GM12878 (cell line): ENCODE measurements at regions not wholly inside any gene's neighbourhood (a gene's known extent, or its start where the extent isn't known, plus 50 kb on each side); places are given as distances from the start of the nearest gene placed in this dataset.

ENCODE experiments used
- ATAC-seq: fragments of 200-7000 bp; cut with Tn5 transposase; 3 replicates; pipeline ENCODE4 v1.9.1; 2020; ENCODE audit warnings: mild to moderate bottlenecking, moderate library complexity
- BruUV-seq: library from RNA; stranded (reverse); fragments of 400-500 nt; replicated peaks from 2 replicates; lab custom pipeline; 2021; lab: Mats Ljungman, UMichigan
- CTCF ChIA-PET: fragments of 300-600 bp; sonication (Branson Sonifier 250); formaldehyde crosslinking; extraction: SDS; loops from one replicate; lab custom pipeline; 2021; ENCODE audit warnings: inconsistent platforms; lab: Yijun Ruan, JAX
- POLR2A ChIA-PET: fragments of 350-600 bp; formaldehyde crosslinking; extraction: SDS; loops from one replicate; lab custom pipeline; 2021; ENCODE audit warnings: inconsistent platforms; lab: Charles Lee
- RAD21 ChIA-PET: fragments of 300-600 bp; sonication (Branson Sonifier 250); formaldehyde crosslinking; loops from one replicate; lab custom pipeline; 2023; ENCODE audit warnings: antibody characterized with exemption; ENCODE audit not compliant: unreplicated experiment; lab: Charles Lee
- SMC1A ChIA-PET: fragments of 300-600 bp; sonication (Branson Sonifier 250); formaldehyde crosslinking; loops from one replicate; lab custom pipeline; 2023; ENCODE audit not compliant: unreplicated experiment, uncharacterized antibody; lab: Charles Lee
- DNase-seq: peaks from one replicate; pipeline ENCODE4 v3.0.0-alpha.2; 2011; ENCODE audit warnings: low read depth, low spot score
- FAIRE-seq: peaks from 3 replicates; lab custom pipeline; 2011; peaks lifted over from hg19 to GRCh38; lab: Jason Lieb, UNC
- H2AFZ ChIP-seq: 2 replicates; pipeline ENCODE4 v1.6.0; 2011; ENCODE audit warnings: low read depth, low read length, control low read depth; ENCODE audit not compliant: control insufficient read depth
- H3K27ac ChIP-seq: 2 replicates; pipeline ENCODE4 v1.5.1; 2011; ENCODE audit warnings: control low read depth; ENCODE audit not compliant: control insufficient read depth, insufficient read depth
- H3K27me3 ChIP-seq, 2 experiments: replicated peaks in 1 of 2; 2 replicates each; pipeline versions ENCODE4 v1.6.0 to v1.6.1; 2011; ENCODE audit warnings: low read length in 1 of 2; ENCODE audit not compliant: control insufficient read depth in 2 of 2, insufficient read depth in 2 of 2
- H3K36me3 ChIP-seq, 2 experiments: 2 replicates each; pipeline ENCODE4 v1.5.1; 2011; ENCODE audit warnings: low read length in 1 of 2; ENCODE audit not compliant: control insufficient read depth in 2 of 2, insufficient read depth in 2 of 2
- H3K4me1 ChIP-seq: 2 replicates; pipeline ENCODE4 v1.6.1; 2011; ENCODE audit warnings: mild to moderate bottlenecking, low read length, moderate library complexity, mixed read lengths; ENCODE audit not compliant: control insufficient read depth, insufficient read depth
- H3K4me2 ChIP-seq: 2 replicates; pipeline ENCODE4 v1.6.0; 2011; ENCODE audit warnings: control low read depth; ENCODE audit not compliant: control insufficient read depth, insufficient read depth
- H3K4me3 ChIP-seq: fragments of 200-600 bp; sonication (generic); 2 replicates; pipeline ENCODE4 v1.5.1; 2016
- H3K79me2 ChIP-seq: 2 replicates; pipeline ENCODE4 v1.6.0; 2011; ENCODE audit warnings: low read length; ENCODE audit not compliant: control insufficient read depth, insufficient read depth
- H3K9ac ChIP-seq: 2 replicates; pipeline ENCODE4 v1.8.0; 2011; ENCODE audit warnings: low read length, control low read depth, mixed read lengths; ENCODE audit not compliant: control insufficient read depth, insufficient read depth
- H3K9me3 ChIP-seq: replicated peaks from 3 replicates; pipeline ENCODE4 v1.5.1; 2011; ENCODE audit warnings: mild to moderate bottlenecking, low read length; ENCODE audit not compliant: control insufficient read depth, insufficient read depth
- H4K20me1 ChIP-seq: 2 replicates; pipeline ENCODE4 v1.6.0; 2011; ENCODE audit not compliant: control insufficient read depth, insufficient read depth
- CBFB ChIP-seq: IDR thresholded peaks from 2 replicates; pipeline ENCODE4 v1.6.1; 2016; ENCODE audit warnings: antibody characterized with exemption, low read depth
- GABPA ChIP-seq: IDR thresholded peaks from 2 replicates; pipeline ENCODE4 v1.6.1; 2014; ENCODE audit warnings: antibody characterized with exemption, low read depth, mild to moderate bottlenecking, inconsistent platforms
- HDAC2 ChIP-seq: fragments of 200-600 bp; sonication (generic); IDR thresholded peaks from 2 replicates; pipeline ENCODE4 v1.6.1; 2017
- MTA2 ChIP-seq: fragments of 450-650 bp; IDR thresholded peaks from 2 replicates; pipeline ENCODE4 v1.6.1; 2016; ENCODE audit warnings: low read depth, mild to moderate bottlenecking, moderate library complexity
- MYC ChIP-seq: IDR thresholded peaks from 2 replicates; pipeline ENCODE4 v1.6.1; 2011; ENCODE audit warnings: mild to moderate bottlenecking, low read length, moderate library complexity, inconsistent platforms; ENCODE audit not compliant: insufficient read depth, insufficient replicate concordance, insufficient read length, severe bottlenecking
- NBN ChIP-seq: fragments of 450-650 bp; IDR thresholded peaks from 2 replicates; pipeline ENCODE4 v1.6.1; 2016
- NR2F1 ChIP-seq: fragments of 450-650 bp; conservative IDR thresholded peaks from 2 replicates; pipeline ENCODE4 v1.6.1; 2017; ENCODE audit warnings: mild to moderate bottlenecking
- PML ChIP-seq: IDR thresholded peaks from 2 replicates; pipeline ENCODE4 v1.6.1; 2012; ENCODE audit warnings: low read length, inconsistent platforms
- RFX5 ChIP-seq: IDR thresholded peaks from 2 replicates; pipeline ENCODE4 v1.6.1; 2011; ENCODE audit warnings: low read depth, low read length, improper control_type of control experiment
- SMARCA5 ChIP-seq: fragments of 450-650 bp; IDR thresholded peaks from 2 replicates; pipeline ENCODE4 v1.6.1; 2017; ENCODE audit warnings: mild to moderate bottlenecking
- SREBF1 ChIP-seq: IDR thresholded peaks from 2 replicates; pipeline ENCODE4 v1.6.1; 2012; ENCODE audit warnings: mild to moderate bottlenecking, low read length
- STAT1 ChIP-seq: fragments of 450-650 bp; conservative IDR thresholded peaks from 2 replicates; pipeline ENCODE4 v1.6.1; 2014; ENCODE audit warnings: antibody characterized with exemption, mild to moderate bottlenecking
- WRNIP1 ChIP-seq: IDR thresholded peaks from 2 replicates; pipeline ENCODE4 v1.6.1; 2011; ENCODE audit warnings: low read depth, low read length, improper control_type of control experiment, borderline replicate concordance
- YY1 ChIP-seq: IDR thresholded peaks from 2 replicates; pipeline ENCODE4 v1.6.1; 2011; ENCODE audit warnings: low read depth, mild to moderate bottlenecking, low read length
- ZNF384 ChIP-seq: IDR thresholded peaks from 2 replicates; pipeline ENCODE4 v1.6.1; 2012; ENCODE audit warnings: low read depth, mild to moderate bottlenecking, low read length, improper control_type of control experiment, borderline replicate concordance
- WGBS: methylation state at CpG from one replicate; pipeline ENCODE4 v1.1.6; 2016; ENCODE audit warnings: low lambda C conversion rate; ENCODE audit not compliant: insufficient replicate concordance, insufficient coverage; ENCODE audit errors: missing lambda C conversion rate; 5-methylcytosine and 5-hydroxymethylcytosine counted together
- in situ Hi-C: fragments of 300-500 bp; cut with MboI; formaldehyde crosslinking; loops from 9 replicates; pipeline ENCODE4 v1.14.3; 2018; ENCODE audit warnings: mixed read lengths
- intact Hi-C: fragments of 100-400 bp; cut with micrococcal nuclease; formaldehyde crosslinking; loops from one replicate; pipeline ENCODE4 v1.14.2; 2022; ENCODE audit not compliant: unreplicated experiment
- TF ChIP-seq, protein P1 (sequence below), 3 experiments: IDR thresholded peaks in 2 of 3; conservative IDR thresholded peaks in 1 of 3; 2 replicates each; pipeline ENCODE4 v1.5.1; 2011; ENCODE audit warnings: low read depth in 3 of 3, low read length in 3 of 3, mild to moderate bottlenecking in 3 of 3, control low read depth in 2 of 3, moderate library complexity in 2 of 3, inconsistent platforms in 1 of 3, mixed read lengths in 1 of 3; ENCODE audit not compliant: control insufficient read depth in 2 of 3, insufficient read depth in 1 of 3; ENCODE audit errors: extremely low read depth in 1 of 3
- TF ChIP-seq, protein P2 (sequence below): fragments of 150-350 bp; IDR thresholded peaks from 2 replicates; pipeline ENCODE4 v1.6.1; 2016; ENCODE audit warnings: low read depth, low read length

DNA sequence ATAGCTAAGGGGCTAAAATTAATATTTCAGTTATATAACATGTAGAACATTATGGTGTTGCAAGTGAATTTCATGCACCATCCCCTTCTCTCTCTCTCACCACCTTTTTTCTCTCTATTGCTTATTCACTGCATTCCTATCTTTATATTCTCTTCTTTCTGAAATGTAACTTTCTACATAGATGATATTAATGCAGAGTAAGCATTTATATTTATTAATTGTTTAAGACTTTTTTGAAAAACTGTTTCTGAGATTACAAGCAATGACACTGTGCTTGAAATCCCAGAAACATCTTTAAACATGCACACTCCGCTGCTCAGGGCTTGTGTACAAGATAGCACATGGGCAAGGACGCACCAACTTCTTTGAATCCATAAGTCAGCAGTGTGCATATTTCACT lies 567.7 kb upstream of the SGCD start:
- TF ChIP-seq PML (no peak), STAT1 (no peak), HDAC2 (no peak), RFX5 (no peak), NR2F1 (no peak), NBN (no peak), MTA2 (no peak)
- DNase-seq (no peak), FAIRE-seq (no peak), ATAC-seq (no peak)
- H3K36me3 ChIP-seq: no peaks in the 10 kb centered on the region
- intact Hi-C loops (no loop called here), in situ Hi-C loops (no loop called here)
- H3K4me2 ChIP-seq: no peak overlapping the region
- no peak overlapping the region for H2AFZ ChIP-seq
- no peaks in the 10 kb centered on the region for H4K20me1 ChIP-seq
- SMC1A ChIA-PET: no interaction called here
- CTCF ChIA-PET: no interaction called here
- BruUV-seq: no TSS peak
- RAD21 ChIA-PET: no interaction called here
- 40% methylated on average over 2 of the region's 2 CpGs for whole genome bisulfite sequencing
- H3K9ac ChIP-seq: no peak overlapping the region
- no peaks in the 10 kb centered on the region for H3K79me2 ChIP-seq
- H3K9me3 ChIP-seq: no peaks in the 10 kb centered on the region; the same call in 2 of the 3 replicates
- H3K4me1 ChIP-seq: no peaks in the 10 kb centered on the region
- H3K27me3 ChIP-seq: no peaks in the 10 kb centered on the region
- POLR2A ChIA-PET: no interaction called here
- no peak overlapping the region for H3K27ac ChIP-seq
- no peak overlapping the region for H3K4me3 ChIP-seq

DNA sequence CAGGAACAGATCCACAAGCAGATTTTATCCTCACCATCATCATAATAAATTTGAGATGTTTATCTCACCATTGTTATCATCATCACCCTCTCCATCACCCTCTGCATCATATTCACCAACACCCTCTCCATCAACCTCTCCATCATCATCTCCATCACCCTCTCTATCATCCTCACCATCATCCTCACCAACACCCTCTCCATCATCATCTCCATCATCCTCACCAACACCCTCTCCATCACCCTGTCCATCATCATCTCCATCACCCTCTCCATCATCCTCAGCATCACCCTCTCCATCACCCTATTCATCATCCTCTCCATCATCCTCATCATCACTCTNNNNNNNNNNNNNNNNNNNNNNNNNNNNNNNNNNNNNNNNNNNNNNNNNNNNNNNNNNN lies 567.0 kb upstream of the SGCD start:
- H3K4me2 ChIP-seq: no peak overlapping the region
- H3K27me3 ChIP-seq: no peaks in the 10 kb centered on the region
- in situ Hi-C loops (no loop called here), intact Hi-C loops (no loop called here)
- ATAC-seq: no peak
- no peak overlapping the region for H3K4me3 ChIP-seq
- BruUV-seq: no TSS peak
- no peak overlapping the region for H2AFZ ChIP-seq
- ChIA-PET POLR2A (no interaction called here), SMC1A (no interaction called here), RAD21 (no interaction called here)
- FAIRE-seq: no peak
- H4K20me1 ChIP-seq: no peaks in the 10 kb centered on the region
- no peaks in the 10 kb centered on the region; the same call in 2 of the 3 replicates for H3K9me3 ChIP-seq
- no peak for DNase-seq
- H3K4me1 ChIP-seq: no peaks in the 10 kb centered on the region
- no peaks in the 10 kb centered on the region for H3K36me3 ChIP-seq
- no peak overlapping the region for H3K27ac ChIP-seq
- H3K9ac ChIP-seq: no peak overlapping the region
- no peaks in the 10 kb centered on the region for H3K79me2 ChIP-seq
- TF ChIP-seq SREBF1 (no peak), YY1 (no peak), CBFB (no peak), WRNIP1 (no peak), SMARCA5 (no peak), ZNF384 (no peak), GABPA (no peak), MYC (no peak)
- TF ChIP-seq, protein P1, sequence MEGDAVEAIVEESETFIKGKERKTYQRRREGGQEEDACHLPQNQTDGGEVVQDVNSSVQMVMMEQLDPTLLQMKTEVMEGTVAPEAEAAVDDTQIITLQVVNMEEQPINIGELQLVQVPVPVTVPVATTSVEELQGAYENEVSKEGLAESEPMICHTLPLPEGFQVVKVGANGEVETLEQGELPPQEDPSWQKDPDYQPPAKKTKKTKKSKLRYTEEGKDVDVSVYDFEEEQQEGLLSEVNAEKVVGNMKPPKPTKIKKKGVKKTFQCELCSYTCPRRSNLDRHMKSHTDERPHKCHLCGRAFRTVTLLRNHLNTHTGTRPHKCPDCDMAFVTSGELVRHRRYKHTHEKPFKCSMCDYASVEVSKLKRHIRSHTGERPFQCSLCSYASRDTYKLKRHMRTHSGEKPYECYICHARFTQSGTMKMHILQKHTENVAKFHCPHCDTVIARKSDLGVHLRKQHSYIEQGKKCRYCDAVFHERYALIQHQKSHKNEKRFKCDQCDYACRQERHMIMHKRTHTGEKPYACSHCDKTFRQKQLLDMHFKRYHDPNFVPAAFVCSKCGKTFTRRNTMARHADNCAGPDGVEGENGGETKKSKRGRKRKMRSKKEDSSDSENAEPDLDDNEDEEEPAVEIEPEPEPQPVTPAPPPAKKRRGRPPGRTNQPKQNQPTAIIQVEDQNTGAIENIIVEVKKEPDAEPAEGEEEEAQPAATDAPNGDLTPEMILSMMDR (IDR thresholded peaks at IDR 0.05 in 2 of 3, conservative IDR thresholded peaks at IDR 0.05 in 1 of 3; ENCODE audit: control insufficient read depth in 2 of 3, extremely low read depth in 1 of 3, insufficient read depth in 1 of 3, low read depth in 3 of 3, low read length in 3 of 3): no peak
- TF ChIP-seq, protein P2, sequence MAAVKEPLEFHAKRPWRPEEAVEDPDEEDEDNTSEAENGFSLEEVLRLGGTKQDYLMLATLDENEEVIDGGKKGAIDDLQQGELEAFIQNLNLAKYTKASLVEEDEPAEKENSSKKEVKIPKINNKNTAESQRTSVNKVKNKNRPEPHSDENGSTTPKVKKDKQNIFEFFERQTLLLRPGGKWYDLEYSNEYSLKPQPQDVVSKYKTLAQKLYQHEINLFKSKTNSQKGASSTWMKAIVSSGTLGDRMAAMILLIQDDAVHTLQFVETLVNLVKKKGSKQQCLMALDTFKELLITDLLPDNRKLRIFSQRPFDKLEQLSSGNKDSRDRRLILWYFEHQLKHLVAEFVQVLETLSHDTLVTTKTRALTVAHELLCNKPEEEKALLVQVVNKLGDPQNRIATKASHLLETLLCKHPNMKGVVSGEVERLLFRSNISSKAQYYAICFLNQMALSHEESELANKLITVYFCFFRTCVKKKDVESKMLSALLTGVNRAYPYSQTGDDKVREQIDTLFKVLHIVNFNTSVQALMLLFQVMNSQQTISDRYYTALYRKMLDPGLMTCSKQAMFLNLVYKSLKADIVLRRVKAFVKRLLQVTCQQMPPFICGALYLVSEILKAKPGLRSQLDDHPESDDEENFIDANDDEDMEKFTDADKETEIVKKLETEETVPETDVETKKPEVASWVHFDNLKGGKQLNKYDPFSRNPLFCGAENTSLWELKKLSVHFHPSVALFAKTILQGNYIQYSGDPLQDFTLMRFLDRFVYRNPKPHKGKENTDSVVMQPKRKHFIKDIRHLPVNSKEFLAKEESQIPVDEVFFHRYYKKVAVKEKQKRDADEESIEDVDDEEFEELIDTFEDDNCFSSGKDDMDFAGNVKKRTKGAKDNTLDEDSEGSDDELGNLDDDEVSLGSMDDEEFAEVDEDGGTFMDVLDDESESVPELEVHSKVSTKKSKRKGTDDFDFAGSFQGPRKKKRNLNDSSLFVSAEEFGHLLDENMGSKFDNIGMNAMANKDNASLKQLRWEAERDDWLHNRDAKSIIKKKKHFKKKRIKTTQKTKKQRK: no peak
- TF ChIP-seq, all 136 proteins: peak for 0
- CTCF ChIA-PET: no interaction called here
